ENCODE measurements at regions not wholly inside any gene's neighbourhood (a gene's known extent, or its start where the extent isn't known, plus 50 kb on each side); places are given as distances from the start of the nearest gene placed in this dataset.

DNA sequence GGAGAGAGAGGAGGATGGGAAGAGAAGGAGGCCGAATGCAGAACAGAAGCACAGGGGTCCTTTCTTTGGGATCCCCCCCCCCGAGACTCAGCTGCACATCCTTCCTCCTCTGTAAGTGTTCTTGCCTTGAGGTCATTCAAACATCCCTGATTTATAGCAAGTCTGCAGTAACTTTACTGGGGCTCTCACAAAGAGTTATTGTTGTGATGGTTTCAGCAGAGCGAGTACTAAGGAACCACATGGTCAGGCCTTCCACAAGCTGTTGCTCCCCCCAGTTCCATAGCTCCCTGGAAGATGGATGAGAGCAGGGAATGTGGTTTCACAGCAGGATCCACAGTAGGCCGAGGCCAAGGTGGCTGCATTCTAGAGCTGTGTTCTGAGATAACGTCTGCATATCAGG lies 351.4 kb upstream of the CDH4 start:
- 40 to 48% methylated on average over 5 of the region's 5 CpGs for WGBS, 2 donors
- intact Hi-C loops (cut with DNase I; ENCODE audit: low total_unique reads) = no loop called here
- DNase-seq (ENCODE audit: low spot score in 2 of 2) = no peak
- TF ChIP-seq, protein P1, sequence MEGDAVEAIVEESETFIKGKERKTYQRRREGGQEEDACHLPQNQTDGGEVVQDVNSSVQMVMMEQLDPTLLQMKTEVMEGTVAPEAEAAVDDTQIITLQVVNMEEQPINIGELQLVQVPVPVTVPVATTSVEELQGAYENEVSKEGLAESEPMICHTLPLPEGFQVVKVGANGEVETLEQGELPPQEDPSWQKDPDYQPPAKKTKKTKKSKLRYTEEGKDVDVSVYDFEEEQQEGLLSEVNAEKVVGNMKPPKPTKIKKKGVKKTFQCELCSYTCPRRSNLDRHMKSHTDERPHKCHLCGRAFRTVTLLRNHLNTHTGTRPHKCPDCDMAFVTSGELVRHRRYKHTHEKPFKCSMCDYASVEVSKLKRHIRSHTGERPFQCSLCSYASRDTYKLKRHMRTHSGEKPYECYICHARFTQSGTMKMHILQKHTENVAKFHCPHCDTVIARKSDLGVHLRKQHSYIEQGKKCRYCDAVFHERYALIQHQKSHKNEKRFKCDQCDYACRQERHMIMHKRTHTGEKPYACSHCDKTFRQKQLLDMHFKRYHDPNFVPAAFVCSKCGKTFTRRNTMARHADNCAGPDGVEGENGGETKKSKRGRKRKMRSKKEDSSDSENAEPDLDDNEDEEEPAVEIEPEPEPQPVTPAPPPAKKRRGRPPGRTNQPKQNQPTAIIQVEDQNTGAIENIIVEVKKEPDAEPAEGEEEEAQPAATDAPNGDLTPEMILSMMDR (IDR thresholded peaks at IDR 0.05) = no peak
- TF ChIP-seq POLR2A (IDR thresholded peaks at IDR 0.05) = no peak
- no peak overlapping the region for H3K4me3 ChIP-seq (ENCODE audit: low read depth, poor library complexity, severe bottlenecking)

GRCh38 chr20:60901831-60902230 lies 350.2 kb upstream of the CDH4 start:
- 92 to 100% methylated on average over 1 of the region's 1 CpG for WGBS, 2 donors
- TF ChIP-seq, protein P1 (IDR thresholded peaks at IDR 0.05) = no peak
- TF ChIP-seq POLR2A (IDR thresholded peaks at IDR 0.05) = no peak
- intact Hi-C loops (cut with DNase I; ENCODE audit: low total_unique reads) = no loop called here
- no peak for DNase-seq (ENCODE audit: low spot score in 2 of 2)
- H3K4me3 ChIP-seq (ENCODE audit: low read depth, poor library complexity, severe bottlenecking) = no peak overlapping the region

GRCh38 chr20:60903325-60903971 lies 348.6 kb upstream of the CDH4 start:
- 72 to 81% methylated on average over 13 of the region's 13 CpGs for WGBS, 2 donors
- TF ChIP-seq, protein P1 (IDR thresholded peaks at IDR 0.05) = no peak
- no peak for TF ChIP-seq POLR2A (IDR thresholded peaks at IDR 0.05)
- no peak overlapping the region for H3K4me3 ChIP-seq (ENCODE audit: low read depth, poor library complexity, severe bottlenecking)
- no peak for DNase-seq (ENCODE audit: low spot score in 2 of 2)
- intact Hi-C loops (cut with DNase I; ENCODE audit: low total_unique reads) = no loop called here

GRCh38 chr20:60904730-60905129 lies 347.3 kb upstream of the CDH4 start:
- intact Hi-C loops (cut with DNase I; ENCODE audit: low total_unique reads) = no loop called here
- TF ChIP-seq POLR2A (IDR thresholded peaks at IDR 0.05) = no peak
- TF ChIP-seq, protein P1 (IDR thresholded peaks at IDR 0.05) = no peak
- DNase-seq (ENCODE audit: low spot score in 2 of 2) = no peak
- H3K4me3 ChIP-seq (ENCODE audit: low read depth, poor library complexity, severe bottlenecking) = no peak overlapping the region

- TF ChIP-seq, protein P1 (IDR thresholded peaks at IDR 0.05) = no peak
- TF ChIP-seq POLR2A (IDR thresholded peaks at IDR 0.05) = no peak
- WGBS, 2 donors = 94 to 95% methylated on average over 2 of the region's 2 CpGs
- DNase-seq (ENCODE audit: low spot score in 2 of 2) = no peak
These were observed 346.1 kb upstream of the CDH4 start for GRCh38 chr20:60905919-60906318.

GRCh38 chr20:60906555-60906954 lies 345.5 kb upstream of the CDH4 start:
- no peak overlapping the region for H3K4me3 ChIP-seq (ENCODE audit: low read depth, poor library complexity, severe bottlenecking)
- intact Hi-C loops (cut with DNase I; ENCODE audit: low total_unique reads) = no loop called here
- WGBS, 2 donors = 92 to 93% methylated on average over 4 of the region's 4 CpGs
- no peak for DNase-seq (ENCODE audit: low spot score in 2 of 2)
- TF ChIP-seq, protein P1 (IDR thresholded peaks at IDR 0.05) = peak in 1 of 3 donors; percentile 32
- TF ChIP-seq POLR2A (IDR thresholded peaks at IDR 0.05) = no peak

More at GRCh38 chr20:60905919-60906318, 346.1 kb upstream of the CDH4 start:
- no peak overlapping the region for H3K4me3 ChIP-seq (ENCODE audit: low read depth, poor library complexity, severe bottlenecking)
- intact Hi-C loops (cut with DNase I; ENCODE audit: low total_unique reads) = no loop called here

Measured in lower leg skin (tissue), 4 donors.